Adrenal gland (tissue), 5 donors: ENCODE measurements at regions not wholly inside any gene's neighbourhood (a gene's known extent, or its start where the extent isn't known, plus 50 kb on each side); places are given as distances from the start of the nearest gene placed in this dataset.

Experiments
- POLR2A ChIP-seq, 2 donors: fragments of 450-650 bp; IDR thresholded peaks; one replicate each; pipeline ENCODE4 v1.6.1; 2017; ENCODE audit warnings: antibody characterized with exemption in 2 of 2, mild to moderate bottlenecking in 2 of 2, moderate library complexity in 1 of 2
- TF ChIP-seq, protein P1 (sequence below), 6 experiments: fragments of 450-650 bp in 4 of 6; fragments of 200-600 bp in 2 of 6; sonication (generic) in 1 of 6; IDR thresholded peaks; 1 replicate in 5 of 6; 2 replicates in 1 of 6; pipeline versions ENCODE4 v1.5.1 to v1.8.0; 2016 to 2021; ENCODE audit warnings: antibody characterized with exemption in 6 of 6, mild to moderate bottlenecking in 2 of 6, moderate library complexity in 1 of 6
- donor health status: DM: no; HTN: no; CAD: no.

DNA sequence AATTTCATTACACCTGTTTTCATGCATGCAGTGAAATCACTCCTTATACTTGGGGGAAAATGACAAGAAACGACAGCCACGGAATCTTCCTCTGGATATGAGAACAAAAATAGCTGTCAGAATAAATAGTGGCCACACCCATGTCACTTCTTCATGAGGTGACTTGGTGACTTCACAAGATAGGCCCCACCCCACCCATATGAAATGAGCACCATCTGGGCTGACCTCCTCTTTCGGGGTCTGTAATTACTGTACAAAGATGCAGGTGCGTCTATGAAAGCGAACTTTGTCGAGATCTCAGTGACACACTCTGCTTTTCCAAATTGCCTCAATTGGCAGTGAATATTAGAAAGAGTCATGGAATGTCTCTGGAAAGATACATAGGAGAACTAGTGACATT, 184.2 kb upstream of the CCN2 start:
- no peak for TF ChIP-seq POLR2A (IDR thresholded peaks at IDR 0.05)
- TF ChIP-seq, protein P1, sequence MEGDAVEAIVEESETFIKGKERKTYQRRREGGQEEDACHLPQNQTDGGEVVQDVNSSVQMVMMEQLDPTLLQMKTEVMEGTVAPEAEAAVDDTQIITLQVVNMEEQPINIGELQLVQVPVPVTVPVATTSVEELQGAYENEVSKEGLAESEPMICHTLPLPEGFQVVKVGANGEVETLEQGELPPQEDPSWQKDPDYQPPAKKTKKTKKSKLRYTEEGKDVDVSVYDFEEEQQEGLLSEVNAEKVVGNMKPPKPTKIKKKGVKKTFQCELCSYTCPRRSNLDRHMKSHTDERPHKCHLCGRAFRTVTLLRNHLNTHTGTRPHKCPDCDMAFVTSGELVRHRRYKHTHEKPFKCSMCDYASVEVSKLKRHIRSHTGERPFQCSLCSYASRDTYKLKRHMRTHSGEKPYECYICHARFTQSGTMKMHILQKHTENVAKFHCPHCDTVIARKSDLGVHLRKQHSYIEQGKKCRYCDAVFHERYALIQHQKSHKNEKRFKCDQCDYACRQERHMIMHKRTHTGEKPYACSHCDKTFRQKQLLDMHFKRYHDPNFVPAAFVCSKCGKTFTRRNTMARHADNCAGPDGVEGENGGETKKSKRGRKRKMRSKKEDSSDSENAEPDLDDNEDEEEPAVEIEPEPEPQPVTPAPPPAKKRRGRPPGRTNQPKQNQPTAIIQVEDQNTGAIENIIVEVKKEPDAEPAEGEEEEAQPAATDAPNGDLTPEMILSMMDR (IDR thresholded peaks at IDR 0.05) = no peak
